H4 (cell line): ENCODE measurements at regions not wholly inside any gene's neighbourhood (a gene's known extent, or its start where the extent isn't known, plus 50 kb on each side); places are given as distances from the start of the nearest gene placed in this dataset.

Experiments used
- DNase-seq: peaks from one replicate; pipeline ENCODE4 v3.0.0-alpha.2; 2015; ENCODE audit warnings: low spot score

DNA sequence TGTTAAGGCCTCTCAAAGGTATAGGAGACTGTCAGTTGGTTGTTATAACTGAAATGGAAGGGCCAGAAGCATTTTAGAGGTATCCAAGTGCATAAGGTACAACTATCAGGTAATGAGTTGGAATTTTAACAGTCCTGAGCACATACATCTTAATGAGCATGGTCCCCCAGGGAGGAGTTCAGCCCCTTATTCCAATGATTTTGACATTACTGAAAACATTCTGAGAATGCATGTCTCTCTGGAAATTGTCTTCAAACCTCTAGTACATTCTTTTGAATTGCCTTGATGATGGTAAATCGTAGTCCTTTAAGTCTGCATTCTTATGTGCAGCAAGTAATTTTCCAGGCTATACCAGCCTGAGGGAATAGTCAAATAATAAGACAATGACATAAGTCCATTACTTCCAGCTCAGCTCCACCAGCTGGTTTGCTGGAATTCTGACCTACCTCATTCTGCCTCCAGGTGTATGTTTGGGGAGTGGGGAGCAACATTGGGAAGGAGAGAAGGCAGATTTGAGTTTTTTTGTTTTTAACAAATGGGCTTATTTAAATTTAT, 239.2 kb downstream of the MSRB3 start:
- no peak for DNase-seq

GRCh38 chr12:65518771-65519170, 240.3 kb downstream of the MSRB3 start:
- DNase-seq, result no peak

DNA sequence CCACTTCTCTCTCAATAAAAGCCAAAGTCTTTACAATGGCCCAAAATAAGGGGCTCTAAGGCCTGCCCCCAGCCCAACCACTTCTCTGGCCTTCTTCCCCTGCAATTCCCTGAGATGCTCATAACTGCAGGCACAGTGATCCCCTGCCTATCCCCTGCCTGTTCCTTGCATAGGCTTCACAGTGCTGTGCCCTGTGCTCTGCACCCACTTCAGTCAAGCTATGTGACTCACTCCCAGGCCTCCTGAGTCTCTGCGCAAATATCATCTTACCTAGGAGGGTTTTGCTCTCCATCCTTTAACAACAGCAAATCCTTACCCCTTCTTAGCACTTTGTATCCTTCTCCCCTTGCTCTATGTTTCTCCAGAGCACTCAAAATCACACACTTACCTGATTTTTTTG, 242.2 kb downstream of the MSRB3 start:
- DNase-seq, result no peak

- no peak for DNase-seq
Observed at GRCh38 chr12:65522956-65523860, 244.7 kb downstream of the MSRB3 start.

- DNase-seq, result peak; percentile 54
Observed at GRCh38 chr12:65524666-65525065, 246.2 kb downstream of the MSRB3 start.

- peak; percentile 29 for DNase-seq
Observed at GRCh38 chr12:65525491-65526141, 247.1 kb downstream of the MSRB3 start.

GRCh38 chr12:65526311-65526710, 247.8 kb downstream of the MSRB3 start:
- no peak for DNase-seq

GRCh38 chr12:65528127-65528526, 249.6 kb downstream of the MSRB3 start:
- no peak for DNase-seq

GRCh38 chr12:65529106-65529505, 250.6 kb downstream of the MSRB3 start:
- DNase-seq, result no peak

DNA sequence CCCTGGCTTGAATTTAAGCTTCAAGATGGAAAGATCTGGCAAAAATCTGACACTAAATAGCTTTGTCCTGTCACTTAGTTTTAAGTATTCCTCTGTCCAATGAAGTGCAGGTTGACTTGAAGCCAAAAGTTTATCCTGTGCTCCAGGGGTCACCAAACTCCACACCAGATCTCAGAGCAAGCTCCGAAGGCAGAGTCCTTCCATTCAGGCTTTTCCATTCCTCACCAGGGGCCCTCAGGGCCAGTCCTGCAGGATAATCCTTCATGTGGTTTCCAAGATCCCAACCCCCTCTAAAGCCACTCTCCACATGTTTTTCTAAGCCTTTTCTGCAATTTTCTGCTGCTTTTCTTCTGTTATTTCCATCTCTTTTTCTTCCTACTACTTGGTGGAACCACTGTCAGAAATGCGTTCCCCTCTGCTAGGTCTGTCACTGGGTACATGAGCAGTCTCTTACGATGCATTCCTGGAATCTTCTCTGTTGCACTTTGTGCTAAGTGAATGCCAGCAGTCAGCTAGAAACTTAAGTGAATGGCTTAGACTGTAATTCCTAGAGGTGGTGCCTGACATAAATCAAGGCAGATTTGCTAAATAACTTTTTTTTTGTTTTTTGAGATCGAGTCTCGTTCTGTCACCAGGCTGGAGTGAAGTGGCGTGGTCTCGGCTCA, 251.4 kb downstream of the MSRB3 start:
- no peak for DNase-seq

- DNase-seq, result no peak
Observed at GRCh38 chr12:65532162-65532561, 253.7 kb downstream of the MSRB3 start.

- peak; percentile 98 for DNase-seq
Observed at GRCh38 chr12:65532764-65533163, 254.3 kb downstream of the MSRB3 start.

- peak; percentile 81 for DNase-seq
Observed at GRCh38 chr12:65533177-65533883, 254.8 kb downstream of the MSRB3 start.

DNA sequence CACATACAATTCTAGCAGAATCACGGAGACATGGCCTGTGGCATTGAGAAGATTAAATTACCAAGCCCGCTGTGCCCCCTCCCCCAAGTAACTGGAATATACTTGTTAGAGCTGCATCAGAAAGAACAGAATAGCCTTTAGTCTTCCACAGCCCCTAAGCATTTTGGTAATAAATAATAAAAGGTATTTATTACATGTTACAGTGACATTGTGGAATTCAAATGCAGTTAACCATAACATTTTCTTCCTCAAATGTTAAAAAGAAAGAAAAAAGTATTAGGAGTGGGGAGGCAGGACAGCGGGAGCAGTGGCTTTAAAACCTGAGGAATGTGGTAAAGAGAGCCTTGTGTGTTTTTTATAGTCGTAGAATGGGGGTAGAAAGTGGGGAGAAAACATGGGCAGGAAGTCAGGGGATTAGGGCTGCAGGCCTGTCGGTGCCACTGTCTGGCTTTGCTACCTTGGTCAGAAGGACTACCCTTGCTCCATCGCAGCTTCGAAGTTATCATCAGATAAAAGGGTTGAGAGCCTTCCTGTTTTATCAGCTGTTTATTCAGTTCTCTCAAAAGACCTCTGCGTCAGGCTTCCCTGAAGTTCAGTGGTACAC, 255.9 kb downstream of the MSRB3 start:
- DNase-seq, result peak; percentile 71

- no peak for DNase-seq
Observed at GRCh38 chr12:65535946-65536345, 257.5 kb downstream of the MSRB3 start.

- no peak for DNase-seq
Observed at GRCh38 chr12:65536351-65536750, 257.9 kb downstream of the MSRB3 start.

GRCh38 chr12:65536876-65537681, 258.6 kb downstream of the MSRB3 start:
- peak; percentile 99 for DNase-seq

- DNase-seq, result no peak
Observed at GRCh38 chr12:65537978-65538377, 259.5 kb downstream of the MSRB3 start.

DNA sequence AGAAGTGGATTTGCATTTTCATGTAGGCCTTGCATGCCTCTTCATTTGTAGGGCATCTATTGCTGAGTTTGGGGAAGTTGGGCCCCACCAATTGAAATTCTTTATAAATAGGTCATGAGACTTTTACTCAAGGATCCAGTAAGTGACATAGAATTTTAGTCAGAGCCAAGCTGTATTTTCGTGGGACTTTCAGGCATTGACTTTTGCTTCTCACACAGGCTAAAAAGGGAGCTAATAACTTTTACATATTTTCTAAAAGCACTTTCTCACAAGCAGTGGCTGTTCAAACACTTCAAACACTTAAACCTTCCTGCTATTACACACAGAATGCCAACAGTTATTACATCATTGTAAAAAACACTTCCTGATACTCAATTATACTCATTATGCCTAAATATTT, 260.5 kb downstream of the MSRB3 start:
- no peak for DNase-seq

DNA sequence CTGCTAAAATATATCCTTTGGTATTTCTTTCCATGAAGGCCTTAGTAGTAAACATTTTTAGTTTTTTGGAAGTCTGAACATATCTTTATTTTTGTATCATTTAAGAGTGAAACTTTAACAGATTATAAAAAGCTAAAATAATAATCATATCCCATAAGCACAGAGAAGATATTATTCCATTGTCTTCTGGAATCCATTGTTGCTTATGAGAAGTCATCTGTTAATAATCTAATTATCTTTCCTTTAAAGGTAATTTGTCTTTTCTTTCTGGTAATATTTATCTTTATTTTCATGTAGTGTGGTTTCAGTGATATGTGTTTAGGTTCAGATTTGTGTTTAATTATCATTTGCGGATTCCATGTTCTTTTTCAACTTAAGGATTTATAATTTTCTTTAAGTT, 261.7 kb downstream of the MSRB3 start:
- DNase-seq, result no peak
